ENCODE measurements at regions not wholly inside any gene's neighbourhood (a gene's known extent, or its start where the extent isn't known, plus 50 kb on each side); places are given as distances from the start of the nearest gene placed in this dataset.
"Not testable (repeated sequence)": the region's sequence is repeated elsewhere in the genome, so short reads cannot be mapped to it uniquely, and the experiment has no call there.

DNA sequence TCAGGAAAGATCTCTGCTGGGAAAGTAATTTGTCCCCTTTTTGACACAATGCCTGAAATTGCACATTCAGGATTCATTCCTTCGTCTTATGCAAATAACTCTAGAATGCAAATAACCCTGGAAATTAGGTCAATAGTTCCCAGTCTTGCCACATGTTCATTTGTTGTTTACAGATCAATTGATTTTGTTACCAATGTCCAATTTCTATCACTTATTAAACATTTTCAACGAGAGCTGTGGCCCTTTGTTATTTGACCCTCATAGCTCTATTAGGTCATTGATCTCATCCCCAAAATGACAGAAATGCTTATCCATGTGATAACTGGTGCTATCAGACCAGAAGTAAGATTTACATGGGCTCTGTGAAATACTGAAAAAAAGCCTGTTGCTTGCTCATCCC, 275.3 kb upstream of the REG3G start:
- in situ Hi-C loops (cut with MboI; ENCODE audit: low sequenced_read_pairs, unreplicated experiment), result no loop called here

DNA sequence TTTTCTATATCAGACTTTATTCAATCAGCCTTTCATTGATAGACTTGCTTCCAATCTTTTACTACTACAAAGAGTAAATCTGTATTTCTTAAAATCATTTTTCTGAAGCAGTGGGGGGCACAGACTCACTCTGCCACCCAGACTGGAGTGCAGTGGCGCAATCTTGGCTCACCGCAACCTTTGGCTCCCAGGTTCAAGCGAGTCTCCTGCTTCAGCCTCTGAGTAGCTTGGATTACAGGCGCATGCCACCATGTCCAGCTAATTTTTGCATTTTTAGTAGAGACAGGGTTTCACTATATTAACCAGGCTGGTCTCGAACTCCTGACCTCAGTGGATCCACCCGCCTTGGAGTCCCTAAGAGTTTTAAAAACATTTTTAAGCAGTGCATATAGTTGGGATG, 270.6 kb upstream of the REG3G start:
- in situ Hi-C loops (cut with MboI; ENCODE audit: low sequenced_read_pairs, unreplicated experiment), result no loop called here
- no peak for DNase-seq (ENCODE audit: low spot score)
- TF ChIP-seq, protein P1, sequence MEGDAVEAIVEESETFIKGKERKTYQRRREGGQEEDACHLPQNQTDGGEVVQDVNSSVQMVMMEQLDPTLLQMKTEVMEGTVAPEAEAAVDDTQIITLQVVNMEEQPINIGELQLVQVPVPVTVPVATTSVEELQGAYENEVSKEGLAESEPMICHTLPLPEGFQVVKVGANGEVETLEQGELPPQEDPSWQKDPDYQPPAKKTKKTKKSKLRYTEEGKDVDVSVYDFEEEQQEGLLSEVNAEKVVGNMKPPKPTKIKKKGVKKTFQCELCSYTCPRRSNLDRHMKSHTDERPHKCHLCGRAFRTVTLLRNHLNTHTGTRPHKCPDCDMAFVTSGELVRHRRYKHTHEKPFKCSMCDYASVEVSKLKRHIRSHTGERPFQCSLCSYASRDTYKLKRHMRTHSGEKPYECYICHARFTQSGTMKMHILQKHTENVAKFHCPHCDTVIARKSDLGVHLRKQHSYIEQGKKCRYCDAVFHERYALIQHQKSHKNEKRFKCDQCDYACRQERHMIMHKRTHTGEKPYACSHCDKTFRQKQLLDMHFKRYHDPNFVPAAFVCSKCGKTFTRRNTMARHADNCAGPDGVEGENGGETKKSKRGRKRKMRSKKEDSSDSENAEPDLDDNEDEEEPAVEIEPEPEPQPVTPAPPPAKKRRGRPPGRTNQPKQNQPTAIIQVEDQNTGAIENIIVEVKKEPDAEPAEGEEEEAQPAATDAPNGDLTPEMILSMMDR (IDR thresholded peaks at IDR 0.05; ENCODE audit: borderline replicate concordance, control extremely low read depth, extremely low read depth, insufficient read depth, missing control alignments), result no peak

More for the DNA sequence above, 275.3 kb upstream of the REG3G start:
- DNase-seq (ENCODE audit: low spot score), result no peak
- TF ChIP-seq, protein P1 (IDR thresholded peaks at IDR 0.05; ENCODE audit: borderline replicate concordance, control extremely low read depth, extremely low read depth, insufficient read depth, missing control alignments), result no peak

DNA sequence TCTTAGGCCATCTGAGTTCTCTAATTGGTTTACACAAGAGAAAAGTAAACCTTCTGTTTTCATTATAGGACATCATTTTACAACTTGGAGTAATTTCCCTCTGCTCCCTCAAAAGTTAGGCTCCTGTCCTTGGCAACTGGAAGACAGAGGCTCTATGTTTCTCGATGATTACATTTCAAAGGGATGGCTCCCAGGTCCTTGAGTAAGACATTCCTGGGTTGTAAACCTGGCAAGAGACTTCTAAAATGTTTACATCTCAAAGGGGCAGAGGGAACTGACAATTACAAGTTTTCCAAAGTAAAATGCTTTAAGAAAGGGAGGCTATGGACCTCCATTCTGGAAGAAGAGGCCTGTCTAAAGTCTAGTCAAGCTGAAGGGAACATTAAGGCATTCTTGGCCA, 268.3 kb upstream of the REG3G start:
- in situ Hi-C loops (cut with MboI; ENCODE audit: low sequenced_read_pairs, unreplicated experiment), result no loop called here
- TF ChIP-seq, protein P1 (IDR thresholded peaks at IDR 0.05; ENCODE audit: borderline replicate concordance, control extremely low read depth, extremely low read depth, insufficient read depth, missing control alignments), result no peak
- DNase-seq (ENCODE audit: low spot score), result no peak

DNA sequence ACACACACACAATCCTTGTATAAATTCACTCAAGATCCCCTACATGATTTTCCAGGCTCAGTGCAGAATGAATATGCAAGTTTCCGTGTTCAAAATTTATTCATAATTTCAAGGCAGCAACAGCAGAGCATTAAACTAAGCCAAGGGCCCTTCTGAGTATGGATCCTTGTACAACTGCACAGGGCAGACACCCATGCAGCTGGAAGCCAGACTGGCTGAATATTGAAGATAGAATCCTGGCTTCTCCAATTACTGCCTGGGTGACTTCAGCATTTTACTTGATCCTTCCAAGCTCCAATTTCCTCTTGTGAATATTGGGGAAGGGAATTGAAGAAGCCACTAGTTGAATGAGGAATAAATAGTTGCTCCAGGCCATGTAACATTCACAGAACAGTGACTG, 267.9 kb upstream of the REG3G start:
- no peak for DNase-seq (ENCODE audit: low spot score)
- TF ChIP-seq, protein P1 (IDR thresholded peaks at IDR 0.05; ENCODE audit: borderline replicate concordance, control extremely low read depth, extremely low read depth, insufficient read depth, missing control alignments), result no peak
- in situ Hi-C loops (cut with MboI; ENCODE audit: low sequenced_read_pairs, unreplicated experiment), result no loop called here

DNA sequence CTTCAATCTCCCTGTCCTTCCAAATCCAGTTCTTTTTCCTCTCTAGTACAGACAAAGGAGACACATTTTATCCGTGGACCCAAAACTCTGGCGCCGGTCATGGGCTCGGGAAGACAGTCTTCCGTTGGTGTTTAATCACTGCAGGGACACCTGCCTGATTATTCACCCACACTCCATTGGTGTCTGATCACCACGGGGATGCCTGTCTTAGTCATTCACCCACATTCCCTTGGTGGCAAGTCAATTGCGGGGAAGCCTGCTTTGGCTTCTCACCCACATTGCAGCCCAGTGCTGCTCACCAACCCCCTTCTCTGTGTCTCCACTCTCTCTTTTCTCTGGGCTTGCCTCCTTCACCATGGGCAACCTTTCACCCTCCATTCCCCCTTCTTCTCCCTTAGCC, 266.7 kb upstream of the REG3G start:
- DNase-seq (ENCODE audit: low spot score); in situ Hi-C loops (cut with MboI; ENCODE audit: low sequenced_read_pairs, unreplicated experiment): not testable (repeated sequence)

DNA sequence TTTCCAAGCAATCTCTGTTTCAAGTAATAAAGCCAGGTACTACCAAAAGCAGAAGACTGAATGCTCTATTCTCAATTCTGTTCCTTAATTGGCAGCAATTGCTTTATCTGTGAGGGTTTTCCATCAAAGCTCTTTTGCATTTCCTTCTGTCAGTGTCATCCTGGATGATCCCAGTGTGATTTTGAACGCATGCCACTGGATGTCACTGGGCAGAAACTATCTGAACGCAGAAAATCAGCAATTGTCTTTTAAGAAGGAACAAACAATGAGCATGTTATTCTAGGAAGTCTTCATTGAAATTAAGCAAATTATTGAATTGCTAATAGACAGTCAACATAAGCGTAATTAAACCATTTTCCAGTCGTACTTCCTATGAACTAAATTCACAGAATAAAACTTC, 259.0 kb upstream of the REG3G start:
- DNase-seq (ENCODE audit: low spot score), result no peak
- in situ Hi-C loops (cut with MboI; ENCODE audit: low sequenced_read_pairs, unreplicated experiment), result no loop called here
- TF ChIP-seq, protein P1 (IDR thresholded peaks at IDR 0.05; ENCODE audit: borderline replicate concordance, control extremely low read depth, extremely low read depth, insufficient read depth, missing control alignments), result no peak

DNA sequence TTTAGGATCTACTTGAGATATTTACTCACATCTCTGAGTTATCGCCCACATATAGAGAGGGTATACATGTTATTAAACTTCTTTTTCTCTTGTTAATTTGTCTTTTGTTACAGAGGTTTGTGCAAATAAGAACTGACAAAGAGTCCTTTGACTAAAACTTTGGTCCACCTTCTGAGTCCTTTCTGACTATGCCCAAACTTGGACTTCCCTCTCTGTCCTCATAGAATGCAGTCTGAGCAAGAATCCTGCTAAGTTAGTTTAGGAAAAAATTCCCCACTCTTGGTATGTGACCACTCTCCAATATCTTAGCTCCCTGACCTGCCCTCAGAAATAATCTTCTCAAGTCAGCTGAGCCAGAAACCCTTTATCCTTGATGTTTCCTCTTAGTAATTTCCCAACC, 257.5 kb upstream of the REG3G start:
- in situ Hi-C loops (cut with MboI; ENCODE audit: low sequenced_read_pairs, unreplicated experiment), result no loop called here
- no peak for DNase-seq (ENCODE audit: low spot score)
- TF ChIP-seq, protein P1 (IDR thresholded peaks at IDR 0.05; ENCODE audit: borderline replicate concordance, control extremely low read depth, extremely low read depth, insufficient read depth, missing control alignments), result no peak

Data from GM13976 (cell line).